B cell (primary cell): ENCODE measurements at regions not wholly inside any gene's neighbourhood (a gene's known extent, or its start where the extent isn't known, plus 50 kb on each side); places are given as distances from the start of the nearest gene placed in this dataset.

Experiments
- ATAC-seq: fragments of 200-7000 bp; cut with Tn5 transposase; one replicate; pipeline ENCODE4 v1.10.0; 2021; ENCODE audit warnings: low read depth, mild to moderate bottlenecking, moderate number of reproducible peaks, moderate library complexity
- CTCF ChIA-PET: fragments of 350-600 bp; sonication (Branson Sonifier 250); formaldehyde crosslinking; loops from one replicate; lab custom pipeline; 2021; ENCODE audit warnings: antibody characterized with exemption, inconsistent platforms; lab: Charles Lee
- POLR2A ChIA-PET: fragments of 350-600 bp; sonication (Branson Sonifier 250); formaldehyde crosslinking; loops from one replicate; lab custom pipeline; 2021; ENCODE audit warnings: antibody characterized with exemption; lab: Charles Lee
- DNase-seq: peaks from one replicate; pipeline ENCODE4 v3.0.0; 2013
- H2AFZ ChIP-seq: 2 replicates; pipeline ENCODE4 v1.6.1; 2012; ENCODE audit warnings: mild to moderate bottlenecking, low read depth, low read length; ENCODE audit not compliant: insufficient read depth, poor library complexity, severe bottlenecking
- H3K27ac ChIP-seq, 2 donors: 1 replicate in 1 of 2; 2 replicates in 1 of 2; pipeline ENCODE4 v1.5.1; 2012 to 2013; ENCODE audit warnings: low read length in 2 of 2, mild to moderate bottlenecking in 2 of 2, moderate library complexity in 1 of 2
- H3K27me3 ChIP-seq, 4 experiments: fragments of 200-600 bp in 1 of 4; sonication (generic) in 1 of 4; replicated peaks in 1 of 4; 1 replicate in 2 of 4; 2 replicates in 2 of 4; pipeline versions ENCODE4 v1.6.1 to v1.7.0; 2013 to 2016; ENCODE audit warnings: low read length in 3 of 4, mild to moderate bottlenecking in 2 of 4, mixed read lengths in 1 of 4, moderate library complexity in 1 of 4; ENCODE audit not compliant: insufficient read depth in 4 of 4, control insufficient read depth in 3 of 4; ENCODE audit errors: control extremely low read depth in 1 of 4
- H3K36me3 ChIP-seq, 2 experiments: replicated peaks in 1 of 2; 1 replicate in 1 of 2; 2 replicates in 1 of 2; pipeline versions ENCODE4 v1.6.1 to v1.7.1; 2013; ENCODE audit warnings: low read length in 1 of 2; ENCODE audit not compliant: insufficient read depth in 2 of 2, control insufficient read depth in 1 of 2; ENCODE audit errors: control extremely low read depth in 1 of 2, extremely low read depth in 1 of 2
- H3K4me1 ChIP-seq, 2 donors: fragments of 200-600 bp in 1 of 2; sonication (generic) in 1 of 2; 1 replicate in 1 of 2; 2 replicates in 1 of 2; pipeline versions ENCODE4 v1.5.1 to v1.6.1; 2013 to 2017; ENCODE audit warnings: low read length in 2 of 2; ENCODE audit not compliant: control insufficient read depth in 2 of 2, insufficient read depth in 2 of 2
- H3K4me2 ChIP-seq: replicated peaks from 2 replicates; pipeline ENCODE3; 2012; ENCODE audit warnings: mild to moderate bottlenecking, low read depth, low read length; ENCODE audit not compliant: poor library complexity, severe bottlenecking
- H3K4me3 ChIP-seq, 5 experiments: fragments of 200-600 bp in 1 of 5; sonication (generic) in 1 of 5; 1 replicate in 3 of 5; 2 replicates in 2 of 5; pipeline versions ENCODE4 v1.5.1 to v1.7.0; 2011 to 2016; ENCODE audit warnings: low read length in 4 of 5, mild to moderate bottlenecking in 4 of 5, low read depth in 2 of 5, control low read depth in 1 of 5, moderate library complexity in 1 of 5; ENCODE audit not compliant: insufficient read depth in 1 of 5; ENCODE audit errors: control extremely low read depth in 1 of 5, extremely low read depth in 1 of 5
- H3K79me2 ChIP-seq: fragments of 200-600 bp; sonication (generic); one replicate; pipeline ENCODE4 v1.6.0; 2016; ENCODE audit warnings: low read length; ENCODE audit not compliant: control insufficient read depth, insufficient read depth
- H3K9ac ChIP-seq: fragments of 200-600 bp; sonication (generic); 2 replicates; pipeline ENCODE4 v1.6.1; 2017; ENCODE audit warnings: mild to moderate bottlenecking, low read length, moderate library complexity
- H3K9me3 ChIP-seq, 3 donors: one replicate each; pipeline versions ENCODE4 v1.6.1 to v1.7.1; 2013; ENCODE audit warnings: low read length in 2 of 3; ENCODE audit not compliant: control insufficient read depth in 2 of 3, insufficient read depth in 1 of 3; ENCODE audit errors: control extremely low read depth in 1 of 3
- H4K20me1 ChIP-seq: 2 replicates; pipeline ENCODE4 v1.6.0; 2012; ENCODE audit warnings: mild to moderate bottlenecking, low read length; ENCODE audit not compliant: insufficient read depth, control insufficient read depth, poor library complexity, severe bottlenecking
- H3K27ac Mint-ChIP-seq: one replicate; pipeline ENCODE4 v1.8.0; 2021; ENCODE audit warnings: mixed read lengths
- H3K27me3 Mint-ChIP-seq: one replicate; pipeline ENCODE4 v1.8.0; 2021; ENCODE audit warnings: mixed read lengths
- H3K4me1 Mint-ChIP-seq: one replicate; pipeline ENCODE4 v1.8.0; 2021; ENCODE audit warnings: mixed read lengths
- H3K4me3 Mint-ChIP-seq: one replicate; pipeline ENCODE4 v1.8.0; 2021; ENCODE audit warnings: mixed read lengths
- H3K9me3 Mint-ChIP-seq: one replicate; pipeline ENCODE4 v1.8.0; 2022; ENCODE audit warnings: mixed read lengths; ENCODE audit not compliant: insufficient read depth
- CTCF ChIP-seq: fragments of 200-600 bp; IDR thresholded peaks from one replicate; pipeline ENCODE4 v1.8.0; 2022; ENCODE audit warnings: antibody characterized with exemption, mild to moderate bottlenecking
- EZH2 ChIP-seq: IDR thresholded peaks from 2 replicates; pipeline ENCODE4 v1.6.1; 2012; ENCODE audit warnings: borderline replicate concordance, low read depth, mild to moderate bottlenecking, moderate library complexity, low read length; ENCODE audit not compliant: insufficient read depth, poor library complexity, severe bottlenecking
- WGBS: methylation state at CpG from one replicate; pipeline ENCODE4 v1.1.5; 2013; ENCODE audit warnings: missing lambda C conversion rate; ENCODE audit not compliant: insufficient coverage; 5-methylcytosine and 5-hydroxymethylcytosine counted together
- intact Hi-C: fragments of 100-400 bp; cut with micrococcal nuclease; formaldehyde crosslinking; loops from one replicate; pipeline ENCODE4 v1.10.0; 2022

- Mint-ChIP-seq H3K4me3 (no peak overlapping the region), H3K9me3 (peaks cover 6% of the 10 kb centered on the region), H3K27ac (no peak overlapping the region), H3K27me3 (no peaks in the 10 kb centered on the region), H3K4me1 (no peaks in the 10 kb centered on the region)
- Histone ChIP-seq H3K4me3 (no peak overlapping the region), H3K9ac (no peak overlapping the region), H3K9me3 (no peaks in the 10 kb centered on the region), H3K36me3 (no peaks in the 10 kb centered on the region), H3K27ac (no peak overlapping the region), H2AFZ (no peak overlapping the region), H3K4me1 (no peaks in the 10 kb centered on the region), H4K20me1 (no peaks in the 10 kb centered on the region), H3K27me3 (no peaks in the 10 kb centered on the region), H3K4me2 (no peak overlapping the region), H3K79me2 (no peaks in the 10 kb centered on the region)
- intact Hi-C loops: no loop called here
- WGBS: no CpG with 5 or more reads among the region's 2 CpGs
- TF ChIP-seq CTCF (no peak), EZH2 (no peak)
- CTCF ChIA-PET: no interaction called here
- no peak for ATAC-seq
- DNase-seq: no peak
- POLR2A ChIA-PET: no interaction called here
These were observed 148.0 kb downstream of the MANEA start for GRCh38 chr6:95725344-95725743.

- WGBS: 80% methylated on average over 1 of the region's 1 CpG
- Histone ChIP-seq H3K9ac (no peak overlapping the region), H3K27ac (no peak overlapping the region), H3K9me3 (no peaks in the 10 kb centered on the region), H3K27me3 (no peaks in the 10 kb centered on the region), H3K4me3 (no peak overlapping the region), H2AFZ (no peak overlapping the region), H3K79me2 (no peaks in the 10 kb centered on the region), H3K4me2 (no peak overlapping the region), H3K4me1 (no peaks in the 10 kb centered on the region), H4K20me1 (no peaks in the 10 kb centered on the region), H3K36me3 (no peaks in the 10 kb centered on the region)
- DNase-seq: no peak
- TF ChIP-seq CTCF (no peak), EZH2 (no peak)
- ChIA-PET POLR2A (no interaction called here), CTCF (no interaction called here)
- ATAC-seq: no peak
- Mint-ChIP-seq H3K27ac (no peak overlapping the region), H3K4me1 (no peaks in the 10 kb centered on the region), H3K4me3 (no peak overlapping the region), H3K9me3 (no peaks in the 10 kb centered on the region), H3K27me3 (no peaks in the 10 kb centered on the region)
- intact Hi-C loops: no loop called here
These were observed 162.8 kb downstream of the MANEA start for GRCh38 chr6:95740157-95740556.
